ENCODE measurements at regions not wholly inside any gene's neighbourhood (a gene's known extent, or its start where the extent isn't known, plus 50 kb on each side); places are given as distances from the start of the nearest gene placed in this dataset.
"Not testable (repeated sequence)": the region's sequence is repeated elsewhere in the genome, so short reads cannot be mapped to it uniquely, and the experiment has no call there.

DNA sequence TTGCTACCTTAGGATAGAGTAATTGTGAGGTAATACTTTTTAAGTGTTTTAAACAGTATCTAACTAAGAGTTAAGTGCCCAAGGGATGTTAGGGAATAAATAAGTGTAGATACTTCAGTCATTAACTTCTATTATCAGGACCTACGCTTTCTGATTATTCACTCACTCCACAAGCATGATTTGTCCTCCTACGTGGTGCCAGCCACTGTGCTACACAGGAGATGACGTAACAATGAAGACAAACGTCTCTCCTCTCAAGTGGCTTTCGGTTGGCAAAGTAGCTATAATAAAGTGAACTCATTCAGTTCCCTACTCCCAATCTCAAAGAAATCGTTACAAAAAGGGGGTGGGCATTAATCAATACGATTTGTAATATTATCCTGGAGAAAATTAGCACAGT, 100.9 kb upstream of the SETBP1 start:
- Mint-ChIP-seq H3K4me3 (no peak overlapping the region), H3K4me1 (peaks cover 20% of the 10 kb centered on the region), H3K27ac (no peak overlapping the region), H3K27me3 (no peaks in the 10 kb centered on the region), H3K36me3 (ENCODE audit: low read depth) (no peaks in the 10 kb centered on the region), H3K9me3 (no peaks in the 10 kb centered on the region)
- ATAC-seq (ENCODE audit: low read depth) (no peak), DNase-seq (no peak)
- TF ChIP-seq CTCF (IDR thresholded peaks at IDR 0.05) = no peak
- ChIA-PET POLR2A (interaction anchor here (0.7 kb wide), 1 partner anchor 877 kb away, joined by 3 read pairs; no protein-coding TSS in a partner anchor), CTCF (interaction anchor here (1.7 kb wide), 1 partner anchor 16 kb away, joined by 5 read pairs; no protein-coding TSS in a partner anchor)
- intact Hi-C loops (cut with micrococcal nuclease) = loop anchor here (1.0 kb wide), 2 partner anchors 633 to 805 kb away; no protein-coding TSS in a partner anchor

DNA sequence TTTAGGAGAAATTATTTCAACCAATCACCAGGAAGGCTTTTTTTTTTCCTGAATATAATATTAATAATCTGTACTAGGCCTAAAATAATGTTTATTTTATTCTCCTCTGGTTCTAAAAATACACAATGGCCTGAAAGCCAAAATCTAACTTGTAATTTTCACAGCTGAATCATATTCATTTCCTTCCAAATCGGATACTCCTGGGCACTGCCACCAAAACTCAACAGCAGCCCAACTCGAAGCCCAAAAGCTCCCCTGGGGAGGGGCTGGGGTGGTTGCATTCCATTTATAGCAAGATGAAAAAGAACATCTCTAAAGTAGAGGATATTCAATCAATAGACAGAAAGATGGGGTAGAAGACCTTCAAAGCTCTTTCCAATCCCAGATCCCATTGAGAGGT, 100.5 kb upstream of the SETBP1 start:
- no peak for TF ChIP-seq CTCF (IDR thresholded peaks at IDR 0.05)
- no peak for ATAC-seq (ENCODE audit: low read depth)
- CTCF ChIA-PET = no interaction called here
- POLR2A ChIA-PET = interaction anchor here (0.7 kb wide), 1 partner anchor 877 kb away, joined by 3 read pairs; no protein-coding TSS in a partner anchor
- no peak for DNase-seq
- no peaks in the 10 kb centered on the region for H3K27me3 Mint-ChIP-seq
- no peaks in the 10 kb centered on the region for H3K9me3 Mint-ChIP-seq
- H3K27ac Mint-ChIP-seq = no peak overlapping the region
- no peak overlapping the region for H3K4me3 Mint-ChIP-seq
- H3K4me1 Mint-ChIP-seq = peaks cover 20% of the 10 kb centered on the region
- no peaks in the 10 kb centered on the region for H3K36me3 Mint-ChIP-seq (ENCODE audit: low read depth)
- intact Hi-C loops (cut with micrococcal nuclease) = no loop called here

DNA sequence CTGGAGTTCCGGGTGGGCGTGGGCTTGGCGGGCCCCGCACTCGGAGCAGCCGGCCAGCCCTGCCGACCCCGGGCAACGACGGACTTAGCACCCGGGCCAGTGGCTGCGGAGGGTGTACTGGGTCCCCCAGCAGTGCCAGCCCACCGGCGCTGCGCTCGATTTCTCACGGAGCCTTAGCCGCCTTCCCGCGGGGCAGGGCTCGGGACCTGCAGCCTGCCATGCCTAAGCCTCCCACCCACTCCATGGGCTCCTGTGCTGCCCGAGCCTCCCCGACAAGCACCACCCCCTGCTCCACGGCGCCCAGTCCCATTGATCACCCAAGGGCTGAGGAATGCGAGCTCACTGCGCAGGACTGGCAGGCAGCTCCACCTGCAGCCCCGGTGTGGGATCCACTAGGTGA, 99.9 kb upstream of the SETBP1 start:
- H3K36me3 Mint-ChIP-seq (ENCODE audit: low read depth); ATAC-seq (ENCODE audit: low read depth); POLR2A ChIA-PET; DNase-seq; H3K27me3 Mint-ChIP-seq; H3K27ac Mint-ChIP-seq; intact Hi-C loops (cut with micrococcal nuclease); H3K4me3 Mint-ChIP-seq; H3K9me3 Mint-ChIP-seq; CTCF ChIA-PET: not testable (repeated sequence)
- H3K4me1 Mint-ChIP-seq = peaks cover 20% of the 10 kb centered on the region

DNA sequence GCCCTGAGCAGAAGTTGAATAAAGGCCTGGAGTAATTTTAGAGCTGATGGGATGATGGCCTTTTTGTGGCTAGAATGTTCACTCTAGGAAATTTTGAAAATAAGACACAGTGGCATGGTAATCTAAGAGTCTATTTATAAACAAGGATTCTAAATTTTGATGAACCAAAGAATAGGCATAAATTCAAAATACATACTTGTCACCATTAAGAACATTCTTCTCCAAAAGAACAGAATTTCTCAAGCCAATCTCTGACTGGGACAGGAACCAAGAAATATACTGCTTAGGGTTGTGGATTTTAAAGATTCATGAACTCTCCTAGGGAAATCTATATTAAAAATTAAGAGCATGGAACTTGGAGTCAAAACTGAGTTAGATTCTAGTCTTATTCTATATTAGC, 98.2 kb upstream of the SETBP1 start:
- intact Hi-C loops (cut with micrococcal nuclease) = no loop called here
- Mint-ChIP-seq H3K27me3 (no peaks in the 10 kb centered on the region), H3K36me3 (ENCODE audit: low read depth) (no peaks in the 10 kb centered on the region), H3K4me3 (no peak overlapping the region), H3K9me3 (no peaks in the 10 kb centered on the region), H3K4me1 (peaks cover 17% of the 10 kb centered on the region), H3K27ac (no peak overlapping the region)
- CTCF ChIA-PET = no interaction called here
- POLR2A ChIA-PET = no interaction called here
- no peak for DNase-seq
- no peak for TF ChIP-seq CTCF (IDR thresholded peaks at IDR 0.05)
- ATAC-seq (ENCODE audit: low read depth) = no peak

GRCh38 chr18:44584900-44585299, 95.8 kb upstream of the SETBP1 start:
- ChIA-PET POLR2A (no interaction called here), CTCF (no interaction called here)
- Mint-ChIP-seq H3K27ac (no peak overlapping the region), H3K9me3 (no peaks in the 10 kb centered on the region), H3K36me3 (ENCODE audit: low read depth) (no peaks in the 10 kb centered on the region), H3K4me1 (peaks cover 7% of the 10 kb centered on the region), H3K4me3 (no peak overlapping the region), H3K27me3 (no peaks in the 10 kb centered on the region)
- DNase-seq (no peak), ATAC-seq (ENCODE audit: low read depth) (no peak)
- intact Hi-C loops (cut with micrococcal nuclease) = no loop called here
- no peak for TF ChIP-seq CTCF (IDR thresholded peaks at IDR 0.05)

Measured in activated B cell treated with CpG ODN at 0.5 μM for 24 hours (primary cell).